Natural killer cell (primary cell): ENCODE measurements at regions not wholly inside any gene's neighbourhood (a gene's known extent, or its start where the extent isn't known, plus 50 kb on each side); places are given as distances from the start of the nearest gene placed in this dataset.

Source experiments
- ATAC-seq, 3 donors: fragments of 150-1000 bp in 2 of 3; fragments of 200-7000 bp in 1 of 3; cut with Tn5 transposase; 1 replicate in 1 of 3; 2 replicates in 2 of 3; pipeline ENCODE4 v1.10.0; 2021; ENCODE audit warnings: mild to moderate bottlenecking in 2 of 3, moderate library complexity in 2 of 3
- DNase-seq, 2 donors: peaks; one replicate each; pipeline versions ENCODE4 v3.0.0 to v3.0.0-alpha.2; 2013 to 2021; ENCODE audit warnings: mixed read lengths in 1 of 2
- H3K27ac ChIP-seq: one replicate; pipeline ENCODE4 v1.5.1; 2013; ENCODE audit warnings: mild to moderate bottlenecking, low read length
- H3K27me3 ChIP-seq: one replicate; pipeline ENCODE4 v1.6.1; 2013; ENCODE audit warnings: low read length; ENCODE audit not compliant: control insufficient read depth, insufficient read depth
- H3K36me3 ChIP-seq: one replicate; pipeline ENCODE4 v1.6.1; 2013; ENCODE audit warnings: low read length; ENCODE audit not compliant: control insufficient read depth, insufficient read depth
- H3K4me1 ChIP-seq: one replicate; pipeline ENCODE4 v1.6.1; 2013; ENCODE audit warnings: low read length; ENCODE audit not compliant: control insufficient read depth, insufficient read depth
- H3K4me3 ChIP-seq: one replicate; pipeline ENCODE4 v1.5.1; 2013; ENCODE audit warnings: low read length
- H3K9me3 ChIP-seq: one replicate; pipeline ENCODE4 v1.6.1; 2013; ENCODE audit warnings: low read length; ENCODE audit not compliant: control insufficient read depth, insufficient read depth
- H3K27ac Mint-ChIP-seq, 2 donors: one replicate each; pipeline ENCODE4 v1.8.0; 2022; ENCODE audit warnings: mild to moderate bottlenecking in 2 of 2, mixed read lengths in 2 of 2, moderate library complexity in 1 of 2
- H3K27me3 Mint-ChIP-seq, 2 donors: one replicate each; pipeline ENCODE4 v1.8.0; 2022; ENCODE audit warnings: low read depth in 2 of 2, mixed read lengths in 2 of 2
- H3K36me3 Mint-ChIP-seq: one replicate; pipeline ENCODE4 v1.8.0; 2022; ENCODE audit warnings: mixed read lengths
- H3K4me1 Mint-ChIP-seq, 2 donors: one replicate each; pipeline ENCODE4 v1.8.0; 2022; ENCODE audit warnings: mixed read lengths in 2 of 2
- H3K4me3 Mint-ChIP-seq: one replicate; pipeline ENCODE4 v1.8.0; 2022; ENCODE audit warnings: mild to moderate bottlenecking, moderate library complexity, mixed read lengths
- H3K9me3 Mint-ChIP-seq, 2 donors: one replicate each; pipeline ENCODE4 v1.8.0; 2022; ENCODE audit warnings: mixed read lengths in 2 of 2
- WGBS: methylation state at CpG from one replicate; pipeline ENCODE4 v1.1.7; 2013; ENCODE audit warnings: missing lambda C conversion rate; ENCODE audit not compliant: insufficient coverage; 5-methylcytosine and 5-hydroxymethylcytosine counted together
- intact Hi-C: fragments of 100-400 bp; cut with micrococcal nuclease; formaldehyde crosslinking; loops from one replicate; pipeline ENCODE4 v1.14.2; 2022
- TF ChIP-seq, protein P1 (sequence below): fragments of 200-600 bp; IDR thresholded peaks from one replicate; pipeline ENCODE4 v1.8.0; 2022; ENCODE audit warnings: antibody characterized with exemption

DNA sequence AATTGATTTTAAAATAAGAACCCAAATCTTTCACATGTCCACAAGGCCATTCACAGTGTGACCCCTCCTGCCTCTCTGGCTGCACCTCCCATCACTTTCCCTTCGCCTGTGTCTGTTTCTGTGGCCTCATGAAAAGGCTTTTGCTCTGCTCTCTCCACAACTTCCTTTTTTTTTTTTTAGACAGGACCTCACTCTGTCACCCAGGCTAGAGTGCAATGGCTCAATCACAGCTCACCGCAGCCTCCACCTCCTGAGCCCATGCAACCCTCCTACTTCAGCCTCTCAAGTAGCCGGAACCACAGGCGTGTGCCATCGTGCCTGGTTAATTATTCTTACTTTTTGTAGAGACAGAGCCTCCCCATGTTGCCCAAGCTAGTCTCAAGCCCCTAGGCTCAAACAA, 197.1 kb downstream of the ABCC12 start:
- no peaks in the 10 kb centered on the region for H3K36me3 ChIP-seq
- Mint-ChIP-seq H3K4me3 (no peak overlapping the region), H3K27me3 (peaks cover 0 to 4% of the 10 kb centered on the region in 2 donors), H3K4me1 (no peaks in the 10 kb centered on the region), H3K36me3 (no peaks in the 10 kb centered on the region), H3K9me3 (no peaks in the 10 kb centered on the region), H3K27ac (no peak overlapping the region)
- no peaks in the 10 kb centered on the region for H3K27me3 ChIP-seq
- 87% methylated on average over 5 of the region's 5 CpGs for WGBS
- H3K4me3 ChIP-seq = no peak overlapping the region
- no peaks in the 10 kb centered on the region for H3K4me1 ChIP-seq
- intact Hi-C loops = no loop called here
- no peak for ATAC-seq
- TF ChIP-seq, protein P1, sequence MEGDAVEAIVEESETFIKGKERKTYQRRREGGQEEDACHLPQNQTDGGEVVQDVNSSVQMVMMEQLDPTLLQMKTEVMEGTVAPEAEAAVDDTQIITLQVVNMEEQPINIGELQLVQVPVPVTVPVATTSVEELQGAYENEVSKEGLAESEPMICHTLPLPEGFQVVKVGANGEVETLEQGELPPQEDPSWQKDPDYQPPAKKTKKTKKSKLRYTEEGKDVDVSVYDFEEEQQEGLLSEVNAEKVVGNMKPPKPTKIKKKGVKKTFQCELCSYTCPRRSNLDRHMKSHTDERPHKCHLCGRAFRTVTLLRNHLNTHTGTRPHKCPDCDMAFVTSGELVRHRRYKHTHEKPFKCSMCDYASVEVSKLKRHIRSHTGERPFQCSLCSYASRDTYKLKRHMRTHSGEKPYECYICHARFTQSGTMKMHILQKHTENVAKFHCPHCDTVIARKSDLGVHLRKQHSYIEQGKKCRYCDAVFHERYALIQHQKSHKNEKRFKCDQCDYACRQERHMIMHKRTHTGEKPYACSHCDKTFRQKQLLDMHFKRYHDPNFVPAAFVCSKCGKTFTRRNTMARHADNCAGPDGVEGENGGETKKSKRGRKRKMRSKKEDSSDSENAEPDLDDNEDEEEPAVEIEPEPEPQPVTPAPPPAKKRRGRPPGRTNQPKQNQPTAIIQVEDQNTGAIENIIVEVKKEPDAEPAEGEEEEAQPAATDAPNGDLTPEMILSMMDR = no peak
- no peak for DNase-seq
- H3K9me3 ChIP-seq = no peaks in the 10 kb centered on the region
- H3K27ac ChIP-seq = no peak overlapping the region

GRCh38 chr16:47956916-47957315, 198.9 kb downstream of the ABCC12 start:
- Mint-ChIP-seq H3K27me3 (peaks cover 0 to 4% of the 10 kb centered on the region in 2 donors), H3K27ac (no peak overlapping the region), H3K36me3 (no peaks in the 10 kb centered on the region), H3K4me1 (no peaks in the 10 kb centered on the region), H3K9me3 (no peaks in the 10 kb centered on the region), H3K4me3 (no peak overlapping the region)
- Histone ChIP-seq H3K4me3 (no peak overlapping the region), H3K9me3 (no peaks in the 10 kb centered on the region), H3K27ac (no peak overlapping the region), H3K4me1 (no peaks in the 10 kb centered on the region), H3K36me3 (no peaks in the 10 kb centered on the region), H3K27me3 (no peaks in the 10 kb centered on the region)
- WGBS = 57% methylated on average over 2 of the region's 2 CpGs
- DNase-seq = no peak
- no peak for ATAC-seq
- TF ChIP-seq, protein P1 = no peak
- intact Hi-C loops = no loop called here

DNA sequence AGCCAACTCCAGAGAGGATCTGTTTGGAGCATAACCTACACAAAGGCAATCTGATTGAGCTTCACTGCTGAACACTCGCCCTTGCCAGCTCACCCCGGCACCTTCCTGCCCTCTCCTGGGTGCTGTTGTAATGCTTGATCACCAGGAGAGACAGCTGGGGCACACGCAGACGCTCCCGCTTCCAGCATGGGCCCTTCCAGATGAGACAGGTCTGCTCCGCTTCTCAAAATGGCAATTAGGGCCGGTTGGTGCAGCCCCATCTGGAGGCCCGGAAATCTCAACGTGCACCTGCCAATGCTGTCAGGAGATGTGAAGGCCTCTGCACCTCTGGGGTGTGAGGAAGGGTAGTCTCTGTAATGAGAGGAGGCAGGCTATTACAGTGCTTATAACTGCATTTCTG, 206.1 kb downstream of the ABCC12 start:
- Mint-ChIP-seq H3K9me3 (peaks cover 0 to 2% of the 10 kb centered on the region in 2 donors), H3K27ac (no peak overlapping the region), H3K4me3 (no peak overlapping the region), H3K27me3 (no peaks in the 10 kb centered on the region), H3K36me3 (no peaks in the 10 kb centered on the region), H3K4me1 (no peaks in the 10 kb centered on the region)
- H3K4me3 ChIP-seq = no peak overlapping the region
- TF ChIP-seq, protein P1 = no peak
- no peaks in the 10 kb centered on the region for H3K27me3 ChIP-seq
- DNase-seq = no peak
- WGBS = 92% methylated on average over 9 of the region's 9 CpGs
- no peak for ATAC-seq
- no peaks in the 10 kb centered on the region for H3K4me1 ChIP-seq
- no peaks in the 10 kb centered on the region for H3K36me3 ChIP-seq
- no peak overlapping the region for H3K27ac ChIP-seq
- H3K9me3 ChIP-seq = no peaks in the 10 kb centered on the region
- intact Hi-C loops = no loop called here

DNA sequence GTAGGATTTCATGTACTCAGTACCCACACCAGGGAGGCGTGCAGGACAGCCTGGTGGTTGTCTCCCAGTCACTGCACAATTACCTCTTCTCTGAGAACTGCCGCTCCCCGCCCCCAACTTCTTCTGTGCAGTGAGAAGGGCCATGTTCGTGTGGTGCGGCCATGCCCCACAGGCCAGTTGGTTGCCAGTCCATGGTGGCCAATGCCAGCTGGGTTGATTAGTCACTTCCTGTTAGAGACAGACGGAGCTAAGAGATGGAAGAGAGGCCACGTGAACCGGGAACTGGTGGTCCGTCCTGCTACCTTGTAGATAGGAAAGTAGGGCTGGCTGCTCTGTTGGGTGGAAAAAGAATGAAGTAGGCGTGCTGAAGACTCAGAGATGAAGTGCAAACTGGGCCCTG, 206.5 kb downstream of the ABCC12 start:
- Mint-ChIP-seq H3K4me1 (no peaks in the 10 kb centered on the region), H3K36me3 (no peaks in the 10 kb centered on the region), H3K27me3 (no peaks in the 10 kb centered on the region), H3K9me3 (peaks cover 0 to 2% of the 10 kb centered on the region in 2 donors), H3K27ac (no peak overlapping the region), H3K4me3 (no peak overlapping the region)
- ATAC-seq (no peak), DNase-seq (no peak)
- no peaks in the 10 kb centered on the region for H3K9me3 ChIP-seq
- intact Hi-C loops = no loop called here
- WGBS = 77% methylated on average over 10 of the region's 10 CpGs
- no peaks in the 10 kb centered on the region for H3K27me3 ChIP-seq
- H3K27ac ChIP-seq = no peak overlapping the region
- no peaks in the 10 kb centered on the region for H3K36me3 ChIP-seq
- H3K4me3 ChIP-seq = no peak overlapping the region
- TF ChIP-seq, protein P1 = no peak
- H3K4me1 ChIP-seq = no peaks in the 10 kb centered on the region
